NCI-H128 (cell line): ENCODE measurements at regions not wholly inside any gene's neighbourhood (a gene's known extent, or its start where the extent isn't known, plus 50 kb on each side); places are given as distances from the start of the nearest gene placed in this dataset.

Experiments used
- DNase-seq: peaks from one replicate; lab custom pipeline; 2025; ENCODE audit not compliant: unreplicated experiment; lab: John Stamatoyannopoulos, UW

DNA sequence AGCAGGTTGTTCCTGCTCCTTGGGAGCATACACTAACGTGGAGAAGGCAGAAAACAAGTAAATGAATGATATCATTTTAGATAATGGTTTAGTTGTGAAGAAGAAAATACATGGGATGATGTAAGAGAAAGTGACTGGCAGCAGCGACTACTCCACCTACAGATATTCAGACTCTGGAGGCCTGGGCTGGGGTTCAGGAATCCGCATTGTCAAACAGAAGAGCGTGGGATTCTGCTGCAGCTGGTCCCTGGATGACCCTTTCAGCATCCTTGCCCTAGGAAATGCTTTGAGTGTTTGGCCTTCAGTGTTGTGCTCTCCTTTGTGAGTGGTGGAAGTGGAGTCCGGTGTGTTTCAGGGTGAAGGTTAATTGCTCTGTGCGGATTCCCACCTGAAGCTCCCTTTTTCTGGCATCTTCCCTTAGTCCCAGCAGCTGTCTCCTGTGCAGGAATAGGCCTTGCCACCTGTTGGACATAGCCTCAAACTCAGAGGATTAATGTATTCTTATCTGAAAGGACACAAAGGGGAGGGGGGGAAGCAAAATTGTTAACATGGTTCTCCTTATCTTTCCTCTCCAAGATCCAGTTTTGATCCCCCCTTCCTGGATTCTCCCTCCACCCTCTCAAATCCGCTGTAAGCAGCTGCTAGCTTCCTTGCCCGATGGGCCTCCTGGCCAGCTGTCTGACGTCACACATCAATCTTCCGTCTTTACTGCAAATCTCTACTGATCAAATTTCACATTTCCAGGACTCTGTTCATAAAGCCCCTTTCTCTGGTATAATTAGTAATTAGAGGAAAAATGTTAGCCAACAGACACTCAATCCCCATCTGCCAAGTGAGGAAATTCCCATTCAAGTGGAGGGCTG is 68.3 kb upstream of the SPAG17 start:
- DNase-seq: no peak

DNA sequence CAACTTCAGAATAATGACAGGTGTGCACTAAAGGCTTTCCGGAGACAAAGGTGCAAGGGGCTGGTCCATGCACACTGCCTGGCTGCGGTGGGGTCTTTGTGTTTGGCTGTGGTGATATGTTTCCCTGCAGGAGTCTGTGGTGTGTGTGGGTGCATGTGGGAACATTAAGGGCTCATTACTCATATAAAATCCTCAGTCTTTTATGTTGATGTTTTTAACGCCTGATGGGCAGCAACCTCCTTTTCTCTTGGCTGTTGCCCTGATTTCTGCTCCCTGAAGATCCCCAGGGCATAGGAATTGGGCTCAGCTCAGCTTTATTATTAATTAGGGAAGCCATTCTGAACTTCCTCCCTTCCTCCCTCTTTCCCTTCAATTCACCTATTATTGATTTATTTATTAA is 67.6 kb upstream of the SPAG17 start:
- no peak for DNase-seq

DNA sequence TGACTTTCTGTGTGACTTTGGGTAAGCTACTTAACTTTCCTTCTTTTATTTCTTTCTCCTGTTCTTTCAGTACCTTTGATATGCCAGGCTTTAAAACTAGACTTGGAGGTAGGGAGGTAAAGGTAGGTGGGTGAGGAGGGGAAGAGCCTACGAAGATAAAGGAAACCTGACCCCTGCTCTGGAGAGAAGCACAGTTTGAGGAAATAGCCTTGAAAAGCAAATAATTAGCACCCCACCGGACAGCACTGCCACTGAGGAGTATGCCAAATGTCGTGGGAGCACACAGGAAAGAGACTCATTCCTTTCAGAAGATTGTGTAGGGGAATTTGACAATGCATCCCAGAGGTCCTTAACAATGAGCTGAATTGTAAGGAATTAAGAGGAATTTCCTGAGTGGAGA is 65.2 kb upstream of the SPAG17 start:
- DNase-seq: no peak

GRCh38 chr1:118249641-118250040 is 64.6 kb upstream of the SPAG17 start:
- DNase-seq: no peak

- peak; percentile 50 for DNase-seq
Measured at GRCh38 chr1:118247593-118247992, 62.6 kb upstream of the SPAG17 start.

GRCh38 chr1:118246646-118247045 is 61.6 kb upstream of the SPAG17 start:
- no peak for DNase-seq

GRCh38 chr1:118244194-118244593 is 59.2 kb upstream of the SPAG17 start:
- DNase-seq: no peak

GRCh38 chr1:118243269-118243668 is 58.2 kb upstream of the SPAG17 start:
- no peak for DNase-seq
